HG02759 (cell line): ENCODE measurements at regions not wholly inside any gene's neighbourhood (a gene's known extent, or its start where the extent isn't known, plus 50 kb on each side); places are given as distances from the start of the nearest gene placed in this dataset.

ENCODE experiments used
- ATAC-seq: cut with Tn5 transposase; IDR thresholded peaks from one replicate; pipeline ENCODE4 v1.9.1; 2021; ENCODE audit warnings: mild to moderate bottlenecking, moderate library complexity; ENCODE audit not compliant: unreplicated experiment

- ATAC-seq, result no peak
Measured at GRCh38 chr9:38287420-38287985, 105.0 kb upstream of the ALDH1B1 start.

- ATAC-seq, result no peak
Measured at GRCh38 chr9:38286766-38287165, 105.7 kb upstream of the ALDH1B1 start.

GRCh38 chr9:38286357-38286756 lies 106.1 kb upstream of the ALDH1B1 start:
- no peak for ATAC-seq

DNA sequence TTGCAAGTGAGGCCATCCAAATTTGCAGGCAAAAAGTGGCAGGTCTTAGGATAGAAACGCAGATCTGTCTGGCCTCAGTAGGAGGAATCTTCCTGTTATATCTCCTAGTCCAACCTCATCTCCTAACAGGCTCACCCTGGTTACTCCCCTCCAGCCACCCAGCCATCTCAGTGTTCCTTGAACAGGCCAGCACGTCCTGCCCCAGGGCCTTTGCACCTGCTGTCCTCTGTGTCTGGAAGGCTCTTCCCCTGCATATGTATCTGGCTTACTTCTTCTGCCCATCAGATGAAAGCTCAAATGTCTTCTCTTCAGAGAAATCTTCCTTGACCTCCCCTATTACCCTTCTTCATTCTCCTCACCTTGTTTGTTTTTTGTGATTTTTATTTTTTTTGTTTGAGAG lies 107.3 kb upstream of the ALDH1B1 start:
- ATAC-seq, result no peak

DNA sequence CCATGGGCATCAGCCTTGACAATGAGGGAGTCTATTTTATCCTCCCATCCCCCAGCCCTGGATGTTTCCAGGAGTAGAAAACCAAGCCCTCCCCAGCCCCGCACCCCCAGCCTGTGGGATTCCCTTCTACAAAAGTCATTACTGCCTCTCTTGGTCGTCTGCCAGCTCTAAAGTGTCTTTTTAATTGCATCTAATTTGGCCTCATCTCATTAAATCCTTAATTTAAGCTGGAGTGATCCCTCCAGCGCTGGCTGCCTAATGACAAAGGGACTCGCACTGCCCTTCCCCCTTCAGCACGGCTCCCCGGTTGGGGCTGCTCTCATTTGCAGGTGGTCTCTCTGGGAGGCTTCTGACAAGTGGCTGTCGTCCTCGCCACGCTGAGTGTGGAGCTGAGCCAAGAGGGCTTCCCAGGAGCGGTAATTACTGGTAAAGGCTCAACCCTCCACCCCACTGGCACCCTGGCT lies 107.9 kb upstream of the ALDH1B1 start:
- ATAC-seq, result no peak

- ATAC-seq, result no peak
Measured at GRCh38 chr9:38284039-38284575, 108.4 kb upstream of the ALDH1B1 start.

GRCh38 chr9:38282756-38283155 lies 109.7 kb upstream of the ALDH1B1 start:
- ATAC-seq, result no peak

GRCh38 chr9:38281917-38282316 lies 110.6 kb upstream of the ALDH1B1 start:
- ATAC-seq, result no peak

DNA sequence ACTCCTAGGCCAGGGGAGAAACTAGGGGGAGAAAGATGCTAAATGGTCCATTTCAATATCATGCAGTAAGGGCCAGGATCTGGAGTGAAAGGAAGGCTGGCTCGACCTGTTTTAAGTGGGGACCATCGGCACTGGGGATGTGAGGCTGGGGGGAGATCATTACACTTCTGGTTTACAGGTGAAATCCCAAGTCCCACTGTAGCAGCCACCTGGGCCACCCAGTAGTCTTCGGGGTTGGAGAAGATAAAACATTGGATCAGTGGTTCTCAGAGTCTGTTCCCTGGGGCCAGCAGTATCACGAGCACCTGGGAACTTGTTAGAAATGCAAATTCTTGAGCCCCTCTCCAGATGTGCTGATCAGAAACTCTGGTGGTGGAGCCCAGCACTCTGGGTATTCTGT lies 111.3 kb upstream of the ALDH1B1 start:
- no peak for ATAC-seq

DNA sequence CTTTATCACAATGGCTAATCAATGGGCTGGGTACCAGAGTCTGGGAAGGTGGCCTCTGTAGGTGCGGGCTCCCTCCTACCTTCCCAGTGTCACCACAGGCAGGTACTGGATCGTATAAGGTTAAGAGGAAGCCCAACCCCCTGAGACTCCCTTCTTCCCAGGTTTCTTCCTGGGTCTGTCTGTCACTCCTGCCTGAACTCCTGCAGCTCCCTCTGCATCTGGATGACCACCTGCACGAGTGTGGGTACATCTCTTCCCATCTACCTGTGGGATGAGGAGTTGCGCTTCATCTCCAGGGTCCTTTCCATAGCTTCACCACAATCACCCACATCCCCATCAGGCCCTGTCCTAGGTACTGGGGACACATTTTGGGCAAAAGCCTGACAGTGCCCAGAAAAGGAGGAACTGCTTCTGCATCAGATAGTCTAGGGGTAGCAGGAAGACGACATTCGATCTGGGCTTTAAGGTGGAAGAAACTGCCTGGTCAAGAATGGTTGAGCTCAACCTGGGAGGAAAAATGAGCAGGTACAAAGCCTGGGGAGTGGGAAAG lies 112.2 kb upstream of the ALDH1B1 start:
- ATAC-seq, result no peak

GRCh38 chr9:38278931-38279679 lies 113.4 kb upstream of the ALDH1B1 start:
- ATAC-seq, result no peak

DNA sequence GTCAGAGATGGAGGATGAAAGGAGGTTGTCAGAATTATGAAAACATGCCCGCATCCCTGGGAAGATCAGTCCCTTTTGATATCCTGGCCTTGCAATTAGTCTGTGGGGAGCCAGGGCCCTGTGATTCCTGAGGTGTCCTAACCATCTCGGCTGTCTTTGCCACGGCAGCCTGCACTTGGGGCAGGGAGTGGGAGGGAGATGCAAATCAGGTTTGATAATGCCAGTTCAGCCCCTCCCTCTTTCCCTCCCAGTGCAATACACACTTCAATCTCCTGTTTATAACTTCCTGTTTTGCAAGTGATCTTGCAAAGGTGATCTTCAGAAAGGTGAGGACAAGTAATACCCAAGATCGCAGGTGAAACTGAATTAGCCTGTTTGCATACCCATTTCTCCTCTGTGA lies 114.0 kb upstream of the ALDH1B1 start:
- no peak for ATAC-seq

GRCh38 chr9:38277601-38278200 lies 114.8 kb upstream of the ALDH1B1 start:
- ATAC-seq, result no peak

- ATAC-seq, result no peak
Measured at GRCh38 chr9:38276771-38277439, 115.6 kb upstream of the ALDH1B1 start.

DNA sequence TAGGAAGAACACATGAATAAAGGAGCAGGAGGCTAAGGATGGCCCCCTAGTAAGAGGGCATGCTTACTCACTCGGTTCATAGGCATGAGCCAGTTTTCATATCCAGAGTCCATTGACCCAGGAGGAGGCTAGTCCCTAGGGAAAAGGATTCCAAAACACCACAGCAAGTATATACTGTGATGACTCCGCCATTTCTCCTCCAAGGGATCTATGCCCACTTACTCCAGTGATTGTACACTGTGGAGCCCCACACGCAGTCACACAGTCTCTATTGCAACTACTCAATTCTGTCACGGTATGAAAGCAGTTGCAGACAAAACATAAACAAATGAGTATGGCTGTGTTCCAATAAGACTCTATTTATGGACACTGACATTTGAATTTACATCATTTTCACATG lies 117.7 kb upstream of the ALDH1B1 start:
- no peak for ATAC-seq

DNA sequence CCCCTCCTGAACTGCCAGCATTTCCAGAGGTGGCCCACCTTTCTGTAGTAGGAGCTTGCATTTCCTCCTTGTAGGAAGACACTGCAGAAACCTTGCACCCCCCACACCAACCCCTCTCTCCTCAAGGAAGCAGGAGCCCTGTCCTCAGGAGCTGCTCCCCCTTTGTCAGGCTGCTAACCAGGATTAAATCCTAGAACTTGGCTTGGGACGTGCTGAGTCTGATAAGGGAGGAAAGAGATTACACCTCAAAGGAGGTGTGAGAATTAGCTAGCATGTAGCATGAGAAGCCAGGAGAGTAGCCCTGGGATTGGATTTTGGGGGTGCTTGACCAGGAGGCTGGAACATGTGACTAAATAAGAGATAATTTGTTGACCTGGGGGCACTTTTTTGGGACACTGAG lies 119.8 kb upstream of the ALDH1B1 start:
- no peak for ATAC-seq

- ATAC-seq, result no peak
Measured at GRCh38 chr9:38271666-38272241, 120.7 kb upstream of the ALDH1B1 start.

- ATAC-seq, result no peak
Measured at GRCh38 chr9:38269775-38270174, 122.7 kb upstream of the ALDH1B1 start.

DNA sequence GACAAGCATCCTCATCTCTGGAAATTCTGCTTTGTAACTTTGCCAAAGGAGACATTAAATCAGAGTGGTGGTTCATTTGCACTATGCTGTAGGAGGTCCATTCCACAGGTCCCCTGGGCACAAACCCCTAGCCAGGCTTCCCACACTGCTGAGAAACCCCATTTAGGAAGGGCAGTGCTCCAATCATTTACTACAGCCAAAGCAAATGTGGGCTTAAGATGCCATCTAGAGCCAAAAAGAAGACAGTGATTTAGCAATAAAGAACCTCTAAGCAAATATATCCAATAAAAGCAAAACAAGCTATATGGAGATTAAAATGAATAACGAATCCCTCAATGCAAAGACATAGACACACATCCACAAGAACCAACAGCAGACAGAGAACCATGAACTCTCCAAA lies 129.0 kb upstream of the ALDH1B1 start:
- no peak for ATAC-seq

DNA sequence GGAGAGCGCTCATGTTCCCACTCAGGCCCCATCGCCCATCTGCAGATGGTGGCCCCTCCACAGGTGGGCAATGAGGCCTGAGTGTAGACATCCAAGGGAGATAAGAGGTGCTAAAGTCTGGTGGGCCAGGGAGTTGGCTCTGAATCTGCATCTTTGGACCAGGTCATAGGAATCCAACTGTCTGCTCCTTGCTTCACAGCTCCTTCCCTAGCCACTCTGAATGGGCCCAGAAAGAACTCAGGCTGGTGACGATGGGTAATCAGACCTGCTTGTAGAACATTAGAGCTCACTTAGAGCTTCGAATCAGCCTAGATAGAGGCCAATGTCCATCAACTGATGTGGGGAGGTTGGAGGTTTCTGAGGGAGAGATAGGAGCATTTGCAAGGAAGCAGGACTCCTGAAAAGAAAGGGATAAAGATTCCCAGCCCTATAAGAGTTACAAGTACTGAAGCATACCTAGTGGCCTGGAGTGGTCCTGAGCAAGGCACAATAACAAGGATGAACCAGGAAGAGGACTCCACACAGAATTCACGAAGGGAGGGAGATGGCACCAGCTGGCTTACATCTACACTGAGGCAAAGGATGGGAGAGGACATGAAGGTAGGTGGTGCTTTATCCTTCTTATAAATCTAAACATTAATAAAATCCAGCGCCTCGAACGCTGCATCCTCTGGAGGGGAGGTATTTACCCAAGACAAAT lies 132.8 kb upstream of the ALDH1B1 start:
- ATAC-seq, result no peak
